ENCODE measurements at regions not wholly inside any gene's neighbourhood (a gene's known extent, or its start where the extent isn't known, plus 50 kb on each side); places are given as distances from the start of the nearest gene placed in this dataset.

DNA sequence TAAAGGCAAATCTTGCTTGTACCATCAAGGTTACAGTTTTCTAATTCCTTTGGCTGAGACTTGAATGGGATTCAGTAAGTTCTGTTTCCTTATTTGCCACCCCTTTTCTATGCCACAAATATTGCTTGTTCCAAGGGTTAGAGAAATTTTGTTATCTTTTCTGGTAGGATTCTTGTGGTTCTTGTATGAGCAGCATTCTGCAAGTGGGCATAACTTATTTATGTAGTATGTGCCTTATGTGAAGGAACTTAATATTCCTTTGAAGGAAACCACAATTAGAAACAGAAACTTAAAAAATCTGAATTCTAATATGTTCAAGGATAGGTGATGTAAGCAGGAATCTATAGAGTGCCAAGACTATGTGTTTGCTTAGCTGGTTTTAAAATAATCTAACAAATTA, 53.1 kb upstream of the TSPAN5 start:
- intact Hi-C loops (cut with micrococcal nuclease), result no loop called here
- Mint-ChIP-seq H3K4me3 (no peak overlapping the region), H3K27ac (no peak overlapping the region), H3K9me3 (peaks cover 4% of the 10 kb centered on the region), H3K4me1 (no peaks in the 10 kb centered on the region), H3K36me3 (ENCODE audit: low read depth) (no peaks in the 10 kb centered on the region), H3K27me3 (peaks cover 3% of the 10 kb centered on the region)
- TF ChIP-seq, protein P1, sequence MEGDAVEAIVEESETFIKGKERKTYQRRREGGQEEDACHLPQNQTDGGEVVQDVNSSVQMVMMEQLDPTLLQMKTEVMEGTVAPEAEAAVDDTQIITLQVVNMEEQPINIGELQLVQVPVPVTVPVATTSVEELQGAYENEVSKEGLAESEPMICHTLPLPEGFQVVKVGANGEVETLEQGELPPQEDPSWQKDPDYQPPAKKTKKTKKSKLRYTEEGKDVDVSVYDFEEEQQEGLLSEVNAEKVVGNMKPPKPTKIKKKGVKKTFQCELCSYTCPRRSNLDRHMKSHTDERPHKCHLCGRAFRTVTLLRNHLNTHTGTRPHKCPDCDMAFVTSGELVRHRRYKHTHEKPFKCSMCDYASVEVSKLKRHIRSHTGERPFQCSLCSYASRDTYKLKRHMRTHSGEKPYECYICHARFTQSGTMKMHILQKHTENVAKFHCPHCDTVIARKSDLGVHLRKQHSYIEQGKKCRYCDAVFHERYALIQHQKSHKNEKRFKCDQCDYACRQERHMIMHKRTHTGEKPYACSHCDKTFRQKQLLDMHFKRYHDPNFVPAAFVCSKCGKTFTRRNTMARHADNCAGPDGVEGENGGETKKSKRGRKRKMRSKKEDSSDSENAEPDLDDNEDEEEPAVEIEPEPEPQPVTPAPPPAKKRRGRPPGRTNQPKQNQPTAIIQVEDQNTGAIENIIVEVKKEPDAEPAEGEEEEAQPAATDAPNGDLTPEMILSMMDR (IDR thresholded peaks at IDR 0.05), result no peak
- DNase-seq, result no peak
- ChIA-PET CTCF (no interaction called here), POLR2A (no interaction called here)
- no peak for ATAC-seq (ENCODE audit: low read depth)

DNA sequence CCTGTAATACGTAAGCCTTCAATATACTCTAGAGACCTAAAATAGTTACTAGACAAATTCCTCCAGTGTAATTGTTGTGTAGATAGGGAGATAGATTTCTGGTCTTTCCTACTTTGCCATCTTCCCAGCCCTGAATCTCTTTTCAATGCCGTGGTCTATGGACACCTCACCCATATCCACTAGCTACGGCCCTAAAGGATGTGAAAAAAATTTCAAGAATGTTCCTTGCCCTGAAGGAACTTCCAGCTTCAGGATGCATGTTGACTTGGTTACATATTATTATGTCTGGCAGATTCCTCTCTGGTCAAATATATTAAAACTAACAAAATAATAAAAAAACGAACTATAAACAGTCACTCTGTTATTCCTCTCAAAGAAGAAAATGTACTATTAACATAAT, 52.4 kb upstream of the TSPAN5 start:
- ATAC-seq (ENCODE audit: low read depth) (no peak), DNase-seq (no peak)
- POLR2A ChIA-PET, result no interaction called here
- intact Hi-C loops (cut with micrococcal nuclease), result no loop called here
- Mint-ChIP-seq H3K27me3 (peaks cover 3% of the 10 kb centered on the region), H3K36me3 (ENCODE audit: low read depth) (no peaks in the 10 kb centered on the region), H3K4me3 (no peak overlapping the region), H3K27ac (no peak overlapping the region), H3K9me3 (peaks cover 8% of the 10 kb centered on the region), H3K4me1 (no peaks in the 10 kb centered on the region)
- CTCF ChIA-PET, result no interaction called here
- TF ChIP-seq, protein P1 (IDR thresholded peaks at IDR 0.05), result no peak

All from activated B cell treated with CpG ODN at 0.5 μM for 24 hours (primary cell).